ENCODE measurements at regions not wholly inside any gene's neighbourhood (a gene's known extent, or its start where the extent isn't known, plus 50 kb on each side); places are given as distances from the start of the nearest gene placed in this dataset.

- Histone ChIP-seq H3K9me3 (ENCODE audit: control insufficient read depth in 2 of 3, insufficient read depth in 1 of 3, low read length in 3 of 3) (no peaks in the 10 kb centered on the region), H3K27me3 (ENCODE audit: control insufficient read depth, insufficient read depth, low read length) (no peaks in the 10 kb centered on the region), H3K27ac (ENCODE audit: low read depth in 2 of 2, low read length in 2 of 2) (no peak overlapping the region), H3K4me3 (ENCODE audit: low read length in 3 of 3) (no peak overlapping the region), H3K36me3 (ENCODE audit: control insufficient read depth in 2 of 3, insufficient read depth in 3 of 3, low read length in 3 of 3) (no peaks in the 10 kb centered on the region), H3K9ac (ENCODE audit: low read length in 3 of 3) (no peak overlapping the region), H3K4me1 (ENCODE audit: control insufficient read depth in 2 of 3, insufficient read depth in 2 of 3, low read depth in 1 of 3, low read length in 3 of 3) (no peaks in the 10 kb centered on the region)
- intact Hi-C loops (cut with DNase I): no loop called here
- TF ChIP-seq, protein P1, sequence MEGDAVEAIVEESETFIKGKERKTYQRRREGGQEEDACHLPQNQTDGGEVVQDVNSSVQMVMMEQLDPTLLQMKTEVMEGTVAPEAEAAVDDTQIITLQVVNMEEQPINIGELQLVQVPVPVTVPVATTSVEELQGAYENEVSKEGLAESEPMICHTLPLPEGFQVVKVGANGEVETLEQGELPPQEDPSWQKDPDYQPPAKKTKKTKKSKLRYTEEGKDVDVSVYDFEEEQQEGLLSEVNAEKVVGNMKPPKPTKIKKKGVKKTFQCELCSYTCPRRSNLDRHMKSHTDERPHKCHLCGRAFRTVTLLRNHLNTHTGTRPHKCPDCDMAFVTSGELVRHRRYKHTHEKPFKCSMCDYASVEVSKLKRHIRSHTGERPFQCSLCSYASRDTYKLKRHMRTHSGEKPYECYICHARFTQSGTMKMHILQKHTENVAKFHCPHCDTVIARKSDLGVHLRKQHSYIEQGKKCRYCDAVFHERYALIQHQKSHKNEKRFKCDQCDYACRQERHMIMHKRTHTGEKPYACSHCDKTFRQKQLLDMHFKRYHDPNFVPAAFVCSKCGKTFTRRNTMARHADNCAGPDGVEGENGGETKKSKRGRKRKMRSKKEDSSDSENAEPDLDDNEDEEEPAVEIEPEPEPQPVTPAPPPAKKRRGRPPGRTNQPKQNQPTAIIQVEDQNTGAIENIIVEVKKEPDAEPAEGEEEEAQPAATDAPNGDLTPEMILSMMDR (IDR thresholded peaks at IDR 0.05; ENCODE audit: borderline replicate concordance, extremely low read depth, insufficient read depth): no peak
- no peak for FAIRE-seq
- no peak for DNase-seq
These were observed 582.4 kb downstream of the BRINP1 start for GRCh38 chr9:118786877-118787276.

DNA sequence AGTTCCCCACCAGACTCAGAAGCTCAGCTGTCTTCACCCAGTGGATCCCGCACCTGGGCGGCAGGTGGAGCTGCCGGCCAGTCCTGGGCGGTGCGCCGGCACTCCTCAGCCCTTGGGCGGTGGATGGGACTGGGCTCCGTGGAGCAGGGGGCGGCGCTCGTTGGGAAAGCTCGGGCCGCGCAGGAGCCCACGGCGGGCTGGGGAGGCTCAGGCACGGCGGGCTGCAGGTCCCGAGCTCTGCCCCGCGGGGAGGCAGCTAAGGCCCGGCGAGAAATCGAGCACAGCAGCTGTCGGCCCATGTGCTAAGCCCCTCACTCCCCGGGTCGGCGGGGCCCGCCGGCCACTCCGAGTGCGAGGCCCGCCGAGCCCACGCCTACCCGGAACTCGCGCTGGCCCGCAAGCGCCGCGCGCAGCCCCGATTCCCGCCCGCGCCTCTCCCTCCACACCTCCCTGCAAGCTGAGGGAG lies 560.0 kb downstream of the BRINP1 start:
- H3K4me3 ChIP-seq (ENCODE audit: low read length in 3 of 3): no peak overlapping the region
- H3K9me3 ChIP-seq (ENCODE audit: control insufficient read depth in 2 of 3, insufficient read depth in 1 of 3, low read length in 3 of 3): peaks cover 0 to 2% (median 0%) of the 10 kb centered on the region in 3 donors
- H3K4me1 ChIP-seq (ENCODE audit: control insufficient read depth in 2 of 3, insufficient read depth in 2 of 3, low read depth in 1 of 3, low read length in 3 of 3): no peaks in the 10 kb centered on the region
- H3K27ac ChIP-seq (ENCODE audit: low read depth in 2 of 2, low read length in 2 of 2): no peak overlapping the region
- intact Hi-C loops (cut with DNase I): no loop called here
- no peaks in the 10 kb centered on the region for H3K27me3 ChIP-seq (ENCODE audit: control insufficient read depth, insufficient read depth, low read length)
- H3K9ac ChIP-seq (ENCODE audit: low read length in 3 of 3): no peak overlapping the region
- no peak for FAIRE-seq
- TF ChIP-seq, protein P1 (IDR thresholded peaks at IDR 0.05; ENCODE audit: borderline replicate concordance, extremely low read depth, insufficient read depth): peak; percentile 20
- DNase-seq: peak in 3 of 5 donors; percentile 1 to 52 (median 15)
- H3K36me3 ChIP-seq (ENCODE audit: control insufficient read depth in 2 of 3, insufficient read depth in 3 of 3, low read length in 3 of 3): no peaks in the 10 kb centered on the region

DNA sequence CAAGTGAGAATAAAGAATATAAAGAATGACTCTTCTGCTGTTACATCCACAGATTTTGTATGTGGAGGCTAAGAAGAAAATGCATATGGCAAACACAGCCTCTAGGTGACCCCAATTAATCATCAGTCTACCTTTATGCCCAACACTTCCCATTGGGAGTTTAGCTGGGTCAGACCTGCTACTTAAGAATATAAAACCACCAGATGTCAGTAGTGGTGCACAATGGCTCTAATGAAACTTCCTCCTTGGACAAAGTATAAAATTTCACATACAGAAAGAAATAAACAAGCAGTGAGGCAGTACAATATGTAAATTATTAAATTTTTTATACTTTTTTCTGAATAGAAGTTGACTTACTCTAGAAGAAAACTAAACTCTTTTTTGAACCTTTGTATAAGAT lies 539.9 kb downstream of the BRINP1 start:
- FAIRE-seq (peak; percentile 81), DNase-seq (peak in 2 of 5 donors; percentile 54 to 61)
- no peaks in the 10 kb centered on the region for H3K36me3 ChIP-seq (ENCODE audit: control insufficient read depth in 2 of 3, insufficient read depth in 3 of 3, low read length in 3 of 3)
- no peak overlapping the region for H3K27ac ChIP-seq (ENCODE audit: low read depth in 2 of 2, low read length in 2 of 2)
- H3K27me3 ChIP-seq (ENCODE audit: control insufficient read depth, insufficient read depth, low read length): no peaks in the 10 kb centered on the region
- intact Hi-C loops (cut with DNase I): no loop called here
- H3K4me3 ChIP-seq (ENCODE audit: low read length in 3 of 3): no peak overlapping the region
- no peak overlapping the region for H3K9ac ChIP-seq (ENCODE audit: low read length in 3 of 3)
- no peaks in the 10 kb centered on the region for H3K9me3 ChIP-seq (ENCODE audit: control insufficient read depth in 2 of 3, insufficient read depth in 1 of 3, low read length in 3 of 3)
- H3K4me1 ChIP-seq (ENCODE audit: control insufficient read depth in 2 of 3, insufficient read depth in 2 of 3, low read depth in 1 of 3, low read length in 3 of 3): no peaks in the 10 kb centered on the region
- TF ChIP-seq, protein P1 (IDR thresholded peaks at IDR 0.05; ENCODE audit: borderline replicate concordance, extremely low read depth, insufficient read depth): peak; percentile 23

DNA sequence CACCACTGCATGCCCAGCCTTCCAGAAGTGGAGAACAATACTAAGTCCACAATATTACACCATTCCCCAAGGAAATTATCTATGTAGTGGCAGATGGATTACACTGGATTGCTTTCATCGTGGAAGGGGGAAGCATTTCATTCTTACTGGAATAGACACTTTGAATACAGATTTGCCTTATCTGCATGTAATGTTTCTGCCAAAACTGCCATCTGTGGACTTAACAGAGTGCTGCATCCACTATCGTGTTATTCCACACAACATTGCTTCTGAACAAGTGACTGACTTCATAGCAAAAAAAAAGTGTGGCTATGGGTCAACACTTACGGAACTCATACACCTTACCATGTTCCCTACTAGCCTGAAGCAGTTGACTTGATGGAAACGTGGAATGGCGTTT lies 536.9 kb downstream of the BRINP1 start:
- FAIRE-seq: no peak
- Histone ChIP-seq H3K4me3 (ENCODE audit: low read length in 3 of 3) (no peak overlapping the region), H3K4me1 (ENCODE audit: control insufficient read depth in 2 of 3, insufficient read depth in 2 of 3, low read depth in 1 of 3, low read length in 3 of 3) (no peaks in the 10 kb centered on the region), H3K36me3 (ENCODE audit: control insufficient read depth in 2 of 3, insufficient read depth in 3 of 3, low read length in 3 of 3) (no peaks in the 10 kb centered on the region), H3K27ac (ENCODE audit: low read depth in 2 of 2, low read length in 2 of 2) (no peak overlapping the region), H3K9me3 (ENCODE audit: control insufficient read depth in 2 of 3, insufficient read depth in 1 of 3, low read length in 3 of 3) (no peaks in the 10 kb centered on the region), H3K9ac (ENCODE audit: low read length in 3 of 3) (no peak overlapping the region), H3K27me3 (ENCODE audit: control insufficient read depth, insufficient read depth, low read length) (no peaks in the 10 kb centered on the region)
- TF ChIP-seq, protein P1 (IDR thresholded peaks at IDR 0.05; ENCODE audit: borderline replicate concordance, extremely low read depth, insufficient read depth): no peak
- no peak for DNase-seq
- intact Hi-C loops (cut with DNase I): no loop called here
